HG02759 (cell line): ENCODE measurements at regions not wholly inside any gene's neighbourhood (a gene's known extent, or its start where the extent isn't known, plus 50 kb on each side); places are given as distances from the start of the nearest gene placed in this dataset.

Experiments used
- ATAC-seq: cut with Tn5 transposase; IDR thresholded peaks from one replicate; pipeline ENCODE4 v1.9.1; 2021; ENCODE audit warnings: mild to moderate bottlenecking, moderate library complexity; ENCODE audit not compliant: unreplicated experiment

GRCh38 chr16:59210955-59211541 lies 476.9 kb upstream of the GOT2 start:
- ATAC-seq, result no peak

GRCh38 chr16:59205403-59205802 lies 471.3 kb upstream of the GOT2 start:
- ATAC-seq, result no peak

DNA sequence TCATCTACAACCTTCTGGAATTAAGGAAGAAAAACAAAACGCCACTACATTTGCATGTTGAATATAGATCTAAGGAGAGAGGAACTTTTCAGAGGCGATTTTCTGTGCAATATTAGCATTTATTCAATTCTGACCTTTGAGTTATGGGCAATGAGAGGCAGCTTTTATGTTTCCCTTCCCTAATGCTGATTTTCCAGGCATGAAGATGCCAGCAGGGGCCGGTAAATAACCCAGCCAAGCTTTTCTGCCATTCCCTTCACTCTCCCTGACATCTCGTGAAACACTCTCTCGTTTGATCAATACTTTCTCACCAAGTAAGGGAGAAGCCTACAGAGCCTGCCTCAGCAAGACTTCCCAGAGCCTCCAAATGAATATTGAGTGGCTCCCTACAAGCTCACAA lies 470.5 kb upstream of the GOT2 start:
- ATAC-seq, result no peak

- ATAC-seq, result no peak
These were observed 468.2 kb upstream of the GOT2 start for GRCh38 chr16:59202233-59202862.

DNA sequence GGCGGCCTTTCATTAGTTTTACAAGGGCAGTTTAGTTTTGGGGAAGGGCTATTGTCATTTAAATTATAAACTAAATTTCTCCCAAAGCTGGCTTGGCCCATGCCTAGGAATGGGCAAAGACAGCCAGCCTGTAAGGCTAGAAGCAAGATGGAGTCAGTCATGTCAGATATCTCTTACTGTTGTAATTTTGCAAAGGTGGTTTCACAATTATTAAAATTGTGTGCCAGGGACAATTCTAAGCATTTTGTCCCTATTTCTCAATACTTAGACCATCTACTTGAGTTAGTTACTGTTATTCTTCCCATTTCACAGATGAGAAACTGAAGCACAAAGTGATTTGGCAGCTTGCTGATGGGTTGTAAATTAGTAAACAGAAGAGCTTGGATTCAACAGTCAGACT lies 467.7 kb upstream of the GOT2 start:
- ATAC-seq, result no peak

DNA sequence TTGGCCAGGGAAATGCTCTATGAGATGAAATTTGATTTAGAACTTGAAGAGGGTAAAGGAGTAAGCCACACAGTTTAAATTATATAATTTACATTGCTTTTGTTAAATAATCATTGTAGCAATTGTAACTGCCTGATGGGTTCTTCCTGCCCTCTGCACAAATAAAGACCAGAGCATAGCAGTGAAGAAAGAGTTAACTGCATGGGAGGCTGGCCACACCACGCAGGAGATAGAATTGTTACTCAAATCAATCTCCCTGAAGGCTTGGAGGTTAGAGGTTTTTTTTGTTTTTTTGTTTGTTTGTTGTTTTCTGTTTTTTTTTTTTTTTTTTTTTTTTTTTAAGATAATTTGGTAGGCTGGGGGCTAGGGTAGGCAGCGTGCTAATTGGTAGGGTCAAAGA lies 467.0 kb upstream of the GOT2 start:
- ATAC-seq, result no peak

GRCh38 chr16:59198487-59198886 lies 464.4 kb upstream of the GOT2 start:
- ATAC-seq, result no peak

- ATAC-seq, result no peak
These were observed 461.1 kb upstream of the GOT2 start for GRCh38 chr16:59195242-59195641.

DNA sequence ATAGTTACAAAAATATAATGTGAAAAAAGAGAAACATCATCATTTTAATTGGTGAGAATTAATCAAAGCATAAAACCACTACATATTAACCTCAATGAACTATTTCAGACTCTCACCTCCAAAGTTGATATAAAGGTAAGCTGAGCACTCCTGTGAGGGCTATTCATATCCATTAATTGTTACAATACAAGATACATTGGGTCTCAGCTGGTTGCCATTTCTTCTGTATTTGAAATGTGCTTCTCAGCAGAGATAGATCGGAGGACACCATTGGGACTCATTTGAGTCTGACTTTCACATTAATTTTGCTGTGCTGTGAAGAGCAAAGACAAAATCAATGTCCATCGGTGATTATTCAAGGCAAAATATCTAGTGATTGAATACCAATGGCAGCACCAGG lies 459.5 kb upstream of the GOT2 start:
- no peak for ATAC-seq

DNA sequence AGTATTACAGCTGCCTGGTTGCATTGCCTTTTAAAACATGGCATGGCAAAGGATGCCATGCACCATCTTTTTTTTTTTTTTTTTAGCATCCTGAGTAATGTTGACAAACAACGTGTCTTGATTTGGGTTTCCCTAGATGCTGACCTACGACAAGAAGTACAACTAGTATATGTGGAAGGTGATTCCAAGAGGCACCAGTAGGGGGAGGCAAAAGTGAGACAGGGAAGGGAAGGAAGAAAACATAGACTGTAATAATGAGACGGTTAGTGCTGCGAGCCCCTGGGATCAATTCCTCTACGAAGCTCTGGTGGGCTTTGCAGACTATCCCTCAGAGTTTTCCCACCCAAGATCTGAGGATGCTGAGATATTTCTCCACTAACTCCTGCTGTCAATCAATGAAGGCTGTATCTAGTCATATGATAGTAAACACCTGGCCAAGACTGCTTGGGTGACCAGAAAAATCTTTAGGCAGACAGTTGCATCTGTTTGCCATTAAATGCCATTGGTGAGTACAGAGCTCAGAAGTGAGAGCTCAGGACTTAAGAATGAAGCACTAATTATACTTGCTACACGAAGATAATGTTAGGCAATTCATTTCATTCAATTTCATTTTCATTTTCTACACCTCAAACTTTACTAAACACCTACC lies 458.6 kb upstream of the GOT2 start:
- peak; percentile 65 for ATAC-seq

GRCh38 chr16:59190731-59191130 lies 456.6 kb upstream of the GOT2 start:
- no peak for ATAC-seq

DNA sequence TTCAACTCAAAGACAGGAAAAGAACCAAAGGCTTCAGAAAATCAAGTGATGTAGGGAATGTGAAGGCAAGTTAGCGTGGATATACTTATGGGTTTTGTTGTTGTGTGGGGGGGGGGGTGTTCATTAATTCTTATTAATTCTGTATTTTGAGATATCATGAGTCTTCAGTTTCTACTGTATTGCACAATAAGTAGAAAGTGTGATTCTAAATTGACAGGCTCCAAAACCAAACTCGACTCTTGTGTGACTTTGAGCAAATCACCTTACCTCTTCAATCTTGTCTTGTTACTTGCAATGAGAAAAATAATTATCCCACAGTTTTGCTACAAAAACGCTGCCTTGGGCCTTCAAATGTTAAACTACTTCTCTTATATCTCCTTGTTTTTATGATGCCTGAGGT lies 453.9 kb upstream of the GOT2 start:
- no peak for ATAC-seq

- no peak for ATAC-seq
These were observed 447.8 kb upstream of the GOT2 start for GRCh38 chr16:59181821-59182420.

DNA sequence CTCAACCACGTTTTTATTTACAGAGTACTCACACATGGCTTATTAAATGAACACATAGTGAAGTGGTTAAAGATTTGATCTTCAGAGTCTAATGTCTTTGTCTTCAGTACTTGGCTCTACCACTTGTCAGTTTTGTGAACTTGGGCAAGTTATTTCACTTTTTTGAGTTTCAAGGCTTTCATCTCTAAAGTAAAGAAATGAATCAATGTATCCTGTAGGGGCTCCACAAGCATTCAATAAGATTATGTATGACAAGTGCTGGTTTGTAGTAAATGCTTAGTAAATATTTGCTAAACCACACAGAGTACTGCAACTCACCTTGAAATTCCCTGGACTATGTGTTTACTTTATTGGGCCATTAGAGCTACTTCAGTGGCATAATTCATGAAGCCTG lies 446.0 kb upstream of the GOT2 start:
- no peak for ATAC-seq

DNA sequence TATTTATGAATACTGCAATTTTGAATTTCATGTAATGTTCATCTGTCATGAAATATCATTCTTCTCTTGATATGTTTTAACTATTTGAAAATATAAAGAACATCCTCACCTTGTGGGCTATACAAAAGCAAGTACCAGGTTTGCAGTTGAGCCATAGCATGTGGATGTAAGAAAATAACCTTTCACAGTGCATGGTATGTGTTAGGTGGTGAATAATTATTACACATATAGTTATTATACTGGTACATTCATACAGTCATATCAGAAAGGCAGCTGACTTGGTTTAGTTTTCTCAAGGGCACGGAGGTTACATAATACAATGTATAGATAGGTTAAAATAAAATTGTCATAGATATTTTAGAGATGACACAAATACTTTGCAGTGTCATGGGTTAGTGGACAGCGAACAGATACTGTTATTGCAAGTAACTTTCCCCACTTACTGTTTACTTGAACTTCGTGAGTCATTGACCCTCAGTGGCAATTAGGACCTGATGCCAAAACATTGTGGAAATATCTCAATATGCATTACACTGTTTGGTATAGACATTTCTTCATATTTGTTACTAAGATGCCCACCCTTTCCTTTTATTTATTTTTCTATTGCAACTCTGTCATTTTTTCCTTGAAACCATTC lies 445.4 kb upstream of the GOT2 start:
- no peak for ATAC-seq

GRCh38 chr16:59173408-59173831 lies 439.3 kb upstream of the GOT2 start:
- no peak for ATAC-seq

DNA sequence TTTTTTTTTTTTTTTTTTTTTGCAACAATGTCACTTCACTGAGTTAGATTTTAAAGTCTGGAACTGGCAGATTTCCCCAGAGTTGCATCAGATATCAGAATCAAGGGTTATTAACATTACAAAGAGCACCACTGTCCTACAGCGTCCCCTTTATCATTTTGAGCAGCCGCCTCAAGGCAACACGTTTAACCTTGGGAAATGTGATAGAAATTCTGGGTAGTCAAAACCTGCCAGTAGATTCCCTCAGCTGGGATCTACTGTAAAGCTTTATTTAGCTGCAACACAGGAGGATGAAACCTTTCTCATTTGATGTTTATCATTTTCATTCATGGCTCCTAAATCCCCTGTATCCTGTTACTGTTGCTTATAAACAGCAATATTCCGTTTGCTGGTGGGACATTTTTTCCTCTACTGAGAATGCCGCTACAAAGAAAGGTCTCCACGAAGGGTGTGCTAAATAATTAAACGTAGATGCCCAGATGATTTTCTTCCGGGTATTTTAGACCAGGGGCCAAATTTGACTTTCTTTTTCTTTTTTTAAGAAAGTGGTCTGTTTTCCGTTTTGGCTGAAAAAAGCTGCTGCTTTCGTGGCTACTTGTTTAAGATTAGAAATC lies 436.1 kb upstream of the GOT2 start:
- no peak for ATAC-seq

- ATAC-seq, result no peak
These were observed 435.1 kb upstream of the GOT2 start for GRCh38 chr16:59169168-59169567.

GRCh38 chr16:59168461-59169114 lies 434.5 kb upstream of the GOT2 start:
- no peak for ATAC-seq

- no peak for ATAC-seq
These were observed 430.3 kb upstream of the GOT2 start for GRCh38 chr16:59164461-59164860.
